ENCODE measurements at regions not wholly inside any gene's neighbourhood (a gene's known extent, or its start where the extent isn't known, plus 50 kb on each side); places are given as distances from the start of the nearest gene placed in this dataset.

- no peak overlapping the region for H2BK5ac ChIP-seq (ENCODE audit: insufficient read length, low read length)
- H3K36me3 Mint-ChIP-seq (ENCODE audit: insufficient read depth in 1 of 3, low read depth in 3 of 3), result no peaks in the 10 kb centered on the region
- no peak overlapping the region for H3K23ac ChIP-seq (ENCODE audit: insufficient read length, low read depth, low read length)
- no peaks in the 10 kb centered on the region; the same call in 1 of the 2 replicates for H3K4me1 ChIP-seq (ENCODE audit: insufficient read depth, low read length)
- no peak overlapping the region for H3K14ac ChIP-seq (ENCODE audit: insufficient read depth, low read length)
- no peak overlapping the region for H3T11ph ChIP-seq (ENCODE audit: low read length)
- no peak overlapping the region for H2AK5ac ChIP-seq (ENCODE audit: insufficient read length, low read length)
- no peak overlapping the region for H4K8ac ChIP-seq (replicated peaks; ENCODE audit: insufficient read length, low read depth, low read length)
- no peak overlapping the region for H2BK15ac ChIP-seq (ENCODE audit: low read depth, low read length)
- WGBS (ENCODE audit: extremely low coverage, insufficient read length, low lambda C conversion rate), result no CpG with 5 or more reads among the region's 2 CpGs
- peaks cover 5% of the 10 kb centered on the region; the same call in 1 of the 2 replicates for H3K27me3 ChIP-seq (ENCODE audit: insufficient read depth, low read length)
- no peak overlapping the region for H3K27ac Mint-ChIP-seq
- TF ChIP-seq CTCF (conservative IDR thresholded peaks at IDR 0.05), result no peak
- peaks cover 33% of the 10 kb centered on the region for H3K27me3 Mint-ChIP-seq (ENCODE audit: low read depth)
- no peaks in the 10 kb centered on the region for H4K20me1 ChIP-seq (ENCODE audit: control insufficient read depth, insufficient read depth, insufficient read length)
- no peak overlapping the region for H2BK12ac ChIP-seq (ENCODE audit: insufficient read length, low read depth, low read length)
- H2BK20ac ChIP-seq (ENCODE audit: low read depth, low read length, poor library complexity, severe bottlenecking), result no peak overlapping the region
- no peaks in the 10 kb centered on the region for H3K79me1 ChIP-seq (ENCODE audit: insufficient read depth, low read depth, low read length, poor library complexity, severe bottlenecking)
- H3K27ac ChIP-seq (ENCODE audit: insufficient read length, low read depth, low read length), result no peak overlapping the region
- no peaks in the 10 kb centered on the region for H3K9me3 Mint-ChIP-seq
- no peak overlapping the region for H4K5ac ChIP-seq (ENCODE audit: insufficient read length, low read depth, low read length)
- no peaks in the 10 kb centered on the region for H3K79me2 ChIP-seq (ENCODE audit: insufficient read depth, low read length)
- H3K4me3 Mint-ChIP-seq, result no peak overlapping the region
- peaks cover 21 to 26% of the 10 kb centered on the region in 2 experiments for H3K4me1 Mint-ChIP-seq
- no peaks in the 10 kb centered on the region for H3K23me2 ChIP-seq (ENCODE audit: insufficient read length, low read depth, low read length, poor library complexity, severe bottlenecking)
- no peak overlapping the region for H4K91ac ChIP-seq (ENCODE audit: insufficient read length, low read depth, low read length)
- DNase-seq, result no peak
- H2AFZ ChIP-seq (ENCODE audit: low read length), result no peak overlapping the region
- H2BK120ac ChIP-seq (ENCODE audit: low read depth, low read length, poor library complexity, severe bottlenecking), result no peak overlapping the region
- H3K4ac ChIP-seq (ENCODE audit: low read depth, low read length), result no peak overlapping the region
- H3K56ac ChIP-seq (ENCODE audit: insufficient read length, low read depth, low read length), result no peak overlapping the region
- no peaks in the 10 kb centered on the region for H3K9me3 ChIP-seq (ENCODE audit: control insufficient read depth, low read depth, low read length)
- no peak overlapping the region for H3K18ac ChIP-seq (ENCODE audit: insufficient read length, low read depth, low read length)
- no peak overlapping the region for H3K4me2 ChIP-seq (ENCODE audit: insufficient read depth, insufficient read length, low read length)
- H3K9ac ChIP-seq (ENCODE audit: extremely low read depth, insufficient read length, low read length), result no peak overlapping the region
Measured at GRCh38 chr5:100755435-100755834, 147.6 kb downstream of the ST8SIA4 start.

All from H9 (cell line).